ENCODE measurements at regions not wholly inside any gene's neighbourhood (a gene's known extent, or its start where the extent isn't known, plus 50 kb on each side); places are given as distances from the start of the nearest gene placed in this dataset.

- no peak for DNase-seq
These were observed 51.0 kb upstream of the WDR17 start for GRCh38 chr4:176014583-176015108.

All from SHP77 (cell line).